ENCODE measurements at regions not wholly inside any gene's neighbourhood (a gene's known extent, or its start where the extent isn't known, plus 50 kb on each side); places are given as distances from the start of the nearest gene placed in this dataset.
A peak's percentile ranks its signal among the peaks of the same experiment; 100 is the strongest.

GRCh38 chr5:52560366-52560765, 227.3 kb upstream of the ITGA1 start:
- no peak overlapping the region for H3K27ac ChIP-seq
- 0 to 9% (median 6%) methylated on average over 1 of the region's 1 CpG for WGBS, 5 donors
- no peaks in the 10 kb centered on the region for H3K9me3 ChIP-seq
- intact Hi-C loops (cut with DNase I; ENCODE audit: low total_unique reads) = no loop called here
- H3K4me3 ChIP-seq = no peak overlapping the region
- H3K27me3 ChIP-seq = no peaks in the 10 kb centered on the region
- DNase-seq = peak in 1 of 2 donors; percentile 46
- no peaks in the 10 kb centered on the region for H3K36me3 ChIP-seq
- TF ChIP-seq EP300 (IDR thresholded peaks at IDR 0.05) (no peak), POLR2A (IDR thresholded peaks at IDR 0.05) (no peak), CTCF (IDR thresholded peaks at IDR 0.05) (no peak)
- no peaks in the 10 kb centered on the region for H3K4me1 ChIP-seq

GRCh38 chr5:52562473-52562872, 225.2 kb upstream of the ITGA1 start:
- intact Hi-C loops (cut with DNase I; ENCODE audit: low total_unique reads) = no loop called here
- H3K27me3 ChIP-seq = no peaks in the 10 kb centered on the region
- no peak overlapping the region for H3K4me3 ChIP-seq
- no peaks in the 10 kb centered on the region for H3K4me1 ChIP-seq
- no peak for DNase-seq
- H3K36me3 ChIP-seq = no peaks in the 10 kb centered on the region
- 18 to 50% (median 24%) methylated on average over 1 of the region's 1 CpG for WGBS, 5 donors
- H3K9me3 ChIP-seq = no peaks in the 10 kb centered on the region
- TF ChIP-seq POLR2A (IDR thresholded peaks at IDR 0.05) (no peak), POLR2AphosphoS5 (IDR thresholded peaks at IDR 0.05) (no peak), CTCF (IDR thresholded peaks at IDR 0.05) (no peak), EP300 (IDR thresholded peaks at IDR 0.05) (no peak)
- H3K27ac ChIP-seq = no peak overlapping the region

GRCh38 chr5:52564587-52564986, 223.1 kb upstream of the ITGA1 start:
- H3K27ac ChIP-seq = no peak overlapping the region
- no peak for DNase-seq

GRCh38 chr5:52577546-52577945, 210.2 kb upstream of the ITGA1 start:
- DNase-seq = no peak
- H3K9me3 ChIP-seq = no peaks in the 10 kb centered on the region
- no peak for TF ChIP-seq POLR2AphosphoS5 (IDR thresholded peaks at IDR 0.05)
- TF ChIP-seq CTCF (IDR thresholded peaks at IDR 0.05) = no peak
- TF ChIP-seq EP300 (IDR thresholded peaks at IDR 0.05) = no peak

More at GRCh38 chr5:52564587-52564986, 223.1 kb upstream of the ITGA1 start:
- no peaks in the 10 kb centered on the region for H3K9me3 ChIP-seq
- H3K4me3 ChIP-seq = no peak overlapping the region
- intact Hi-C loops (cut with DNase I; ENCODE audit: low total_unique reads) = no loop called here
- H3K4me1 ChIP-seq = no peaks in the 10 kb centered on the region
- H3K27me3 ChIP-seq = no peaks in the 10 kb centered on the region
- TF ChIP-seq CTCF (IDR thresholded peaks at IDR 0.05) (no peak), POLR2AphosphoS5 (IDR thresholded peaks at IDR 0.05) (no peak)
- H3K36me3 ChIP-seq = no peaks in the 10 kb centered on the region

More at GRCh38 chr5:52577546-52577945, 210.2 kb upstream of the ITGA1 start:
- Histone ChIP-seq H3K36me3 (no peaks in the 10 kb centered on the region), H3K27me3 (no peaks in the 10 kb centered on the region), H3K4me1 (peaks cover 0 to 9% (median 0%) of the 10 kb centered on the region in 4 donors), H3K27ac (no peak overlapping the region), H3K4me3 (no peak overlapping the region)
- intact Hi-C loops (cut with DNase I; ENCODE audit: low total_unique reads) = no loop called here
- WGBS, 5 donors = 81 to 90% (median 88%) methylated on average over 2 of the region's 2 CpGs

All from stomach (tissue), 8 donors.